Large intestine (tissue), 3 donors: ENCODE measurements at regions not wholly inside any gene's neighbourhood (a gene's known extent, or its start where the extent isn't known, plus 50 kb on each side); places are given as distances from the start of the nearest gene placed in this dataset.
"Not testable (repeated sequence)": the region's sequence is repeated elsewhere in the genome, so short reads cannot be mapped to it uniquely, and the experiment has no call there.

Source experiments
- DNase-seq, 2 donors: peaks; one replicate each; pipeline versions ENCODE4 v3.0.0 to v3.0.0-alpha.2; 2013
- H3K27ac ChIP-seq: one replicate; pipeline ENCODE4 v1.5.1; 2013; ENCODE audit warnings: low read length
- H3K27me3 ChIP-seq: 2 replicates; pipeline ENCODE4 v1.6.1; 2013; ENCODE audit warnings: low read length; ENCODE audit not compliant: control insufficient read depth, insufficient read depth
- H3K36me3 ChIP-seq: 2 replicates; pipeline ENCODE4 v1.6.1; 2013; ENCODE audit warnings: low read length; ENCODE audit not compliant: control insufficient read depth, insufficient read depth
- H3K4me1 ChIP-seq: one replicate; pipeline ENCODE4 v1.6.1; 2013; ENCODE audit warnings: low read length; ENCODE audit not compliant: control insufficient read depth, insufficient read depth
- H3K4me3 ChIP-seq: one replicate; pipeline ENCODE4 v1.5.1; 2013; ENCODE audit warnings: low read length
- H3K9me3 ChIP-seq: one replicate; pipeline ENCODE4 v1.6.1; 2013; ENCODE audit warnings: mild to moderate bottlenecking, low read depth, low read length, moderate library complexity; ENCODE audit not compliant: control insufficient read depth
- WGBS: methylation state at CpG from one replicate; pipeline ENCODE4 v1.1.5; 2013; ENCODE audit warnings: low lambda C conversion rate; ENCODE audit not compliant: insufficient coverage; 5-methylcytosine and 5-hydroxymethylcytosine counted together

GRCh38 chr1:230494514-230494913 is 68.4 kb upstream of the PGBD5 start:
- Histone ChIP-seq H3K27me3 (peaks cover 5% of the 10 kb centered on the region), H3K27ac (no peak overlapping the region), H3K9me3 (peaks cover 3% of the 10 kb centered on the region), H3K4me3 (no peak overlapping the region), H3K36me3 (no peaks in the 10 kb centered on the region), H3K4me1 (no peaks in the 10 kb centered on the region)
- 100% methylated on average over 1 of the region's 1 CpG for WGBS
- no peak for DNase-seq

- H3K4me3 ChIP-seq: no peak overlapping the region
- DNase-seq: no peak
- no peaks in the 10 kb centered on the region for H3K4me1 ChIP-seq
- H3K27ac ChIP-seq: no peak overlapping the region
- peaks cover 2% of the 10 kb centered on the region for H3K9me3 ChIP-seq
- WGBS: 100% methylated on average over 1 of the region's 1 CpG
- H3K36me3 ChIP-seq: no peaks in the 10 kb centered on the region
- H3K27me3 ChIP-seq: peaks cover 5% of the 10 kb centered on the region
Observed at GRCh38 chr1:230494026-230494425, 67.9 kb upstream of the PGBD5 start.

DNA sequence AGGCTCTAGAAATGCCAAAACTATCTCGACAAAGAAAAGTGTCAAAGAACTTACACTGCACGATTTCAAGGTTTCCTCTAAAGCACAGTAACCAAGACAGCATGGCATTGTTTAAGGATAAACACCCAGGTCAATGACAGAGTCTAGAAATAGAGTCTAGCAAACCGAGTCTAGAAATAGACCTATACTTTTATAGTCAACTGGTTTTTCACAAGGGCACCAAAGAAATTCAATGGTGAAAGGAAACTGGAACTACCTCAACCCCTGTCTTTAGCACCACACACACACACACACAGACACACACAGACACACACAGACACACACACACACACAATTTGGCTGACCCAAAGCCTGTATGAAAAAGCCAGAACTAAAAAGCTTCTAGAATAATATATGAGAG is 67.1 kb upstream of the PGBD5 start:
- no peak overlapping the region for H3K27ac ChIP-seq
- peaks cover 3% of the 10 kb centered on the region for H3K27me3 ChIP-seq
- no peaks in the 10 kb centered on the region for H3K9me3 ChIP-seq
- DNase-seq: no peak
- 50% methylated on average over 2 of the region's 3 CpGs for WGBS
- no peaks in the 10 kb centered on the region for H3K4me1 ChIP-seq
- no peaks in the 10 kb centered on the region for H3K36me3 ChIP-seq
- no peak overlapping the region for H3K4me3 ChIP-seq

DNA sequence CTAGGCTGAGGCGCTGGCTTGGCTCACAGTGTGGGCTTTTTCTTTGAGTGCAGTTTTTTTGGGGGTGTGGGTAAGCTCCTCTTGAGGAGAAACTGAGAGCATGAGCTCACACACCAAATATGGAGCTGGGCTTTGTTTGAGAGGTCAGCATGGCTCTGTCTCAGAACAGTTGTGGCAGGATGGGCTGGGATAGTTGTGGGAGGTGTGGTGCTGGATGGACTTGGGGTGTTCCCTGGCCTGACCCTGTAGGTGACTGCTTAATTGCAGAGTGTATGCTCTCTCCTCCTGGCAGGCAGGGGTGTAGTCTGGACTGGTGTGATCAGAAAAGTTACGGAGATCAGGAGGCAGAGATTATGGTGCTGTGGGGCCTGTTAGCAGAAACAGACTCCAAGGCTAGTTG is 64.3 kb upstream of the PGBD5 start:
- WGBS: no CpG with 5 or more reads among the region's 2 CpGs
- Histone ChIP-seq H3K36me3 (no peaks in the 10 kb centered on the region), H3K9me3 (no peaks in the 10 kb centered on the region), H3K4me3 (no peak overlapping the region), H3K27ac (no peak overlapping the region), H3K27me3 (peaks cover 3% of the 10 kb centered on the region), H3K4me1 (no peaks in the 10 kb centered on the region)
- no peak for DNase-seq

GRCh38 chr1:230487773-230488428 is 61.8 kb upstream of the PGBD5 start:
- Histone ChIP-seq H3K27me3 (peaks cover 3% of the 10 kb centered on the region), H3K4me3 (no peak overlapping the region), H3K9me3 (no peaks in the 10 kb centered on the region), H3K36me3 (no peaks in the 10 kb centered on the region), H3K27ac (no peak overlapping the region), H3K4me1 (no peaks in the 10 kb centered on the region)
- DNase-seq: no peak
- WGBS: 58% methylated on average over 2 of the region's 4 CpGs

DNA sequence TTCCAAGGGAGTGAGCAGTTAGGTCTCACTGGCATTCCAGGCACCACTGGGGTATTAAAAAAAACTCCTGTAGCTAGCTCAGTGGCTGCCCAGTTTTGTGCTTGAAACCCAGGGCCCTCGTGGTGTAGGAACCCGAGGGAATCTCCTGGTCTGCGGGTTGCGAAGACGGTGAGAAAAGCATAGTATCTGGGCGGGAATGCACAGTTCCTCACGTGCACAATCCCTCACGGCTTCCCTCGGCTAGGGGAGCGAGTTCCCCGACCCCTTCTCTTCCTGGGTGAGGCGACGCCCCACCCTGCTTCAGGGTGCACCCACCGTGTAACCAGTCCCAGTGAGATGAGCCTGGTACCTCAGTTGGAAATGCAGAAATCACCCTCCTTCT is 50.5 kb upstream of the PGBD5 start:
- H3K9me3 ChIP-seq: no peaks in the 10 kb centered on the region
- H3K4me1 ChIP-seq: no peaks in the 10 kb centered on the region
- WGBS: no CpG with 5 or more reads among the region's 14 CpGs
- no peaks in the 10 kb centered on the region for H3K36me3 ChIP-seq
- no peak overlapping the region for H3K4me3 ChIP-seq
- peaks cover 6% of the 10 kb centered on the region for H3K27me3 ChIP-seq
- no peak for DNase-seq
- H3K27ac ChIP-seq: no peak overlapping the region

DNA sequence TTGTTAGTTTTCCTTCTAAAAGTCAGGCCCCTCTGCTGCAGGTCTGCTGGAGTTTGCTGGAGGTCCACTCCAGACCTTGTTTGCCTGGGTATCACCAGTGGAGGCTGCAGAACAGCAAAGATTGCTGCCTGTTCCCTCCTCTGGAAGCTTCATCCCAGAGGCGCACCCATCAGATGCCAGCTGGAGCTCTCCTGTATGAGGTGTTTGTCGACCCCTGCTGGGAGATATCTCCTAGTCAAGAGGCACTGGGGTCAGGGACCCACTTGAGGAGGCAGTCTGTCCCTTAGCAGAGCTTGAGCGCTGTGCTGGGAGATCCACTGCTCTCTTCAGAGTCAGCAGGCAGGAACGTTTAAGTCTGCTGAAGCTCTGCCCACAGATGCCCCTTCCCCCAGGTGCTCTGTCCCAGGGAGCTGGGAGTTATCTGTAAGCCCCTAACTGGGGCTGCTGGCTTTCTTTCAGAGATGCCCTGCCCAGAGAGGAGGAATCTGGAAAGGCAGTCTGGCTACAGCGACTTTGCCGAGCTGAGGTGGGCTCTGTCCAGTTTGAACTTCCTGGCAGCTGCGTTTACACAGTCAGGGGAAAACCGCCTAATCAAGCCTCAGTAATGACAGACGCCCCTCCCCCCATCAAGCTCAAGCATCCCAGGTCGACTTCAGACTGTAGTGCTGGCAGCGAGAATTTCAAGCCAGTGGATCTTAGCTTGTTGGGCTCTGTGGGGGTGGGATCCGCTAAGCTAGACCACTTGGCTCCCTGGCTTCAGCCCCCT is 49.9 kb upstream of the PGBD5 start:
- not testable (repeated sequence) for H3K4me3 ChIP-seq, H3K27ac ChIP-seq, H3K4me1 ChIP-seq, H3K27me3 ChIP-seq, H3K36me3 ChIP-seq, DNase-seq, H3K9me3 ChIP-seq
- no CpG with 5 or more reads among the region's 12 CpGs for WGBS
